ENCODE measurements at regions not wholly inside any gene's neighbourhood (a gene's known extent, or its start where the extent isn't known, plus 50 kb on each side); places are given as distances from the start of the nearest gene placed in this dataset.

DNA sequence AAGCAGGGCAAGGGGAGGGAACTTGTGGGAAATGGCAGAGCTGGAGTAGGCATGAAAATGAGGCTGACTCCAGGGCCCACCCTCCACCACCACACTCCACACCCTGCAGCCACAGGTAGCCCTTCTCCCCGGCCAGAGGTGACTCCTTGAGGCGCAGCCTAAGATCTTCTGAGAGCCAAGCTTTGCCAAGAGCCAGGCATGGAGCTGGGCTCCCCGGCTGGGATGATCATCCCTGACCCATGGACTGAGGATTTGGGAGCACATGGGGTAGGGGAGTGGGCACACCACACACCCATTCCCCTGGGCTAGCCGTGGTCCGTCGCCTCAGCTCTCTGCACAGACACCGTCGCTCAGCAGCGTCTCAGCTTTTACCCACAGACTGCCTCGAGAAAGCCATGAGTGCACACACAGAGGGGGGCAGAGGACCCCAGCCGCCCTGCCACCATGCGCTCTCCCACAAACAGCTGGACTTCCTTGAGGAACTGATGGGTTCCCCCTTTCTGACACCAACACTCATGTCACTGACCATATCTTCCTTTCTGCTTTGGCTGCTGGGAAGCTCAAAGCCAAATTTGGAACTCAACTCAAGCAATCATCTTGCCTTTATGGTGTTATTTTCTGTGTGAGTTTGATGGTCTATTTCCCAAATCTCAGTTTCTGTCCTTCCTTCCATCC lies 123.6 kb upstream of the RUNX3 start:
- no peaks in the 10 kb centered on the region for H3K9me3 ChIP-seq (replicated peaks in 1 of 11)
- H3K4me3 ChIP-seq: no peak overlapping the region
- no peaks in the 10 kb centered on the region for H3K36me3 ChIP-seq
- no peaks in the 10 kb centered on the region; a peak in 1 of 22 replicates for H3K27me3 ChIP-seq
- H3K27ac ChIP-seq: no peak overlapping the region
- peaks cover 0 to 12% (median 0%) of the 10 kb centered on the region in 11 experiments; a peak in 2 of 22 replicates for H4K20me1 ChIP-seq
- no peak overlapping the region for H3K9ac ChIP-seq
- peaks cover 0 to 11% (median 6%) of the 10 kb centered on the region in 10 experiments; a peak in 11 of 20 replicates for H3K4me1 ChIP-seq
- peak overlapping the region in 9 of 11 experiments; percentile 13 to 44 (median 30); a peak in 11 of 22 replicates for H3K4me2 ChIP-seq
- no peak for TF ChIP-seq Cebpa-rat (IDR thresholded peaks at IDR 0.05)

DNA sequence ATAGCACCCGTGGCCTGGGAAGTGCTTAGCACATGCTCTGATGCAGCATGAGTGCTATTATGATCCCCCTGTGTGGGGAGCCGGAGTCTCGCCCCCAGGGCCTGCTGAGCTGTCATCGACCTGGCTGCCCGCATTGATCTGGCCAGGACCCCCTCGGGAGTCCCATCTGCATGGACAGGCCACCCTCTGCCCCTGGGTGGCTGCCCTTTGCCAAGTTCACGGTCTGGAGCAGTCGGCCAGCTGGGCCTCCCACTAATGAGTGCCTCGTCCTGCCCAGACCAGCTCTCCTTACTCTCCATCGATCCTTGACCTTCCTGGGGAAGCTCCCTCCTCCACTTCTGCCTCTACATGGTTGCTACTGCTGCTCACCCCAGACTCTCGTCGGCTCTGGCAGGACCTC lies 121.8 kb upstream of the RUNX3 start:
- Histone ChIP-seq H3K27me3 (no peaks in the 10 kb centered on the region; a peak in 1 of 22 replicates), H3K9me3 (replicated peaks in 1 of 11) (no peaks in the 10 kb centered on the region), H3K4me1 (peaks cover 0 to 12% (median 6%) of the 10 kb centered on the region in 10 experiments; a peak in 11 of 20 replicates), H3K9ac (no peak overlapping the region), H3K36me3 (no peaks in the 10 kb centered on the region), H3K4me2 (no peak overlapping the region), H3K27ac (no peak overlapping the region), H4K20me1 (peaks cover 0 to 13% (median 0%) of the 10 kb centered on the region in 11 experiments; a peak in 2 of 22 replicates), H3K4me3 (no peak overlapping the region)
- no peak for TF ChIP-seq Cebpa-rat (IDR thresholded peaks at IDR 0.05)

DNA sequence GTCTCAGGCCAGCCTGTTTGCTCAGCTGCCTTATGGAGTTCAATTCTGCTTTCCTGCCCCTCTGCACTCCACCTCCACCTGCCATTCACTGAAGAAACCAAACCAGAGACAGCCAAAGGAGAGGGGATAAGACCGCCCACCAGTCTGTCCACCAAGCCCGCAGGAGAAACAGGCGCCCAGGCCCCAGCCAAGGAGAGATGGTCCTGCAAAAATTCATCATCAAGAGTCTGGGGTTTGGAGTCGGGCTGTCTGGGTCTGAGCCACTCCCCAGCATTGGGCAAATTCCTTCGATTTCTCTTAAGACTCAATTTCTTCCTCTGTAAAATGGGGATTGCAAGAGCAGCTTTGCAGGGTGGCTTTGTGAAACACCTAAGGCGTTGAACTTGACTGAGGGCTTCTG lies 121.4 kb upstream of the RUNX3 start:
- H3K9me3 ChIP-seq (replicated peaks in 1 of 11): no peaks in the 10 kb centered on the region
- no peak for TF ChIP-seq Cebpa-rat (IDR thresholded peaks at IDR 0.05)
- H3K36me3 ChIP-seq: no peaks in the 10 kb centered on the region
- no peak overlapping the region for H3K4me3 ChIP-seq
- H3K27me3 ChIP-seq: no peaks in the 10 kb centered on the region; a peak in 1 of 22 replicates
- no peak overlapping the region for H3K27ac ChIP-seq
- H4K20me1 ChIP-seq: peaks cover 0 to 10% (median 0%) of the 10 kb centered on the region in 11 experiments; a peak in 2 of 22 replicates
- no peak overlapping the region for H3K4me2 ChIP-seq
- H3K4me1 ChIP-seq: peaks cover 0 to 16% (median 8%) of the 10 kb centered on the region in 10 experiments; a peak in 13 of 20 replicates
- no peak overlapping the region for H3K9ac ChIP-seq

DNA sequence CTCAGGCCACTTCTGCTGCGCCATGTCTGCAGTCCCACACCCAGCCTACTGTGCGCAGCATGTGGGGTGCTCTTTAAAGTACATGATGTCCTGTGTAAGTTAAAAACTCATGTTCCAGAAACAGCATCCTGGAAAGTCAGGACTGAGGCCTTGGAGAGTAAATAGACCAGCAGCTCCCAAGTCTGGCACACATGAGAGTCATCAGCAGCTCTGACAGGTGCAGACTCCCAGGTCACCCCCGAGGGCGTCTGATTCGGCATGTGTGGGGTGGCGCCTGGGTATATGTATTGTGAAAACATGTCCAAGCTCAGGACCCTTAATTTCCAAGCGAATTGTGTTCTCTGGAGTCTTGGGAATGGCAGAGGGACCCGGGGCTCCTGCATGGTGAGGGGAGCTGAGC lies 120.1 kb upstream of the RUNX3 start:
- H4K20me1 ChIP-seq: peaks cover 0 to 7% (median 0%) of the 10 kb centered on the region in 11 experiments; a peak in 2 of 22 replicates
- H3K27ac ChIP-seq: no peak overlapping the region
- H3K36me3 ChIP-seq: no peaks in the 10 kb centered on the region
- H3K4me2 ChIP-seq: no peak overlapping the region
- H3K9me3 ChIP-seq (replicated peaks in 1 of 11): no peaks in the 10 kb centered on the region
- no peak overlapping the region for H3K4me3 ChIP-seq
- H3K4me1 ChIP-seq: peaks cover 0 to 22% (median 8%) of the 10 kb centered on the region in 10 experiments; a peak in 13 of 20 replicates
- no peak overlapping the region for H3K9ac ChIP-seq
- no peaks in the 10 kb centered on the region; a peak in 1 of 22 replicates for H3K27me3 ChIP-seq
- no peak for TF ChIP-seq Cebpa-rat (IDR thresholded peaks at IDR 0.05)

DNA sequence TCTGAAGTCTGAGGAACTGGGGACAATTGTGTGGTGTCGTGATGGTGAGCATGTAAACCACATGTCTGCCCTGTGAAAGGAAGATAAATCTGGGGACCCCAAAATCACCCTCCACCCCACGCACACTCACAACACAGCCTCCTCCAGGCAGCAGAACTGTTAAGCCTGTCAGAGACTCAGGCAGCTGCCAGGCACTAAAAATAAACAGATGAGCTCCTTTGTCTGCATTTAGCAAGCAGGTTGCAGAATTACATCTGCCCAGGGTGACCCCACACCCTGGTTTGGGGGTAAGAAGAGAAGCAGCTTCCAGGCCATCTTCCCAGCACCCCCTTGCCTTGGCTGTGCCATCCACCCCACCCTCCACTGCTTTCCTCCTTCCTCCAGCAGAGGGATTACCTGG lies 119.1 kb upstream of the RUNX3 start:
- H3K36me3 ChIP-seq: no peaks in the 10 kb centered on the region
- no peak overlapping the region for H3K9ac ChIP-seq
- TF ChIP-seq Cebpa-rat (IDR thresholded peaks at IDR 0.05): no peak
- H3K4me1 ChIP-seq: peaks cover 0 to 22% (median 8%) of the 10 kb centered on the region in 10 experiments; a peak in 13 of 20 replicates
- H3K27me3 ChIP-seq: no peaks in the 10 kb centered on the region; a peak in 1 of 22 replicates
- H3K4me3 ChIP-seq: no peak overlapping the region
- no peak overlapping the region for H3K27ac ChIP-seq
- H3K4me2 ChIP-seq: 0 out of 22 replicates have a peak overlapping the region, but pooled peaks of 1 of the 11 experiments have one; percentile 15
- H3K9me3 ChIP-seq (replicated peaks in 1 of 11): no peaks in the 10 kb centered on the region
- H4K20me1 ChIP-seq: peaks cover 0 to 7% (median 0%) of the 10 kb centered on the region in 11 experiments; a peak in 2 of 22 replicates

DNA sequence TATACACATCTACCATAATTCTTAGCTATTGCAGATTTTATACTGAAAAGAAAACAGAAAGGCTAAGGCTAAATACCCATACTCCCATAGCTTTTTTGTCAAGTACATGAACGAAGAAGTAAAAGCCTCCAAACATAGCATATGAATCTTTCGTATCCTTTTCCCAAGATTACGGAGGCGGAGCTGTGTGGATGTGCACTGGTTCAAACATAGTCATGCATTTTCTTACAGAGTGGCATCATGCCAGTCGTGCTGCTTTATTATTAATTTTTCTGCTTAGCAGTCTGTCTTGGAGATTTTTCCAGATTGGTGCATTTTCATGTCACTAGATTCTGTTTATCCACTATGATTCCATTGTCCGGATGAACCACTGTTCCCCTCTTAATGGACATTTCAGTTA lies 118.7 kb upstream of the RUNX3 start:
- no peaks in the 10 kb centered on the region; a peak in 1 of 22 replicates for H3K27me3 ChIP-seq

DNA sequence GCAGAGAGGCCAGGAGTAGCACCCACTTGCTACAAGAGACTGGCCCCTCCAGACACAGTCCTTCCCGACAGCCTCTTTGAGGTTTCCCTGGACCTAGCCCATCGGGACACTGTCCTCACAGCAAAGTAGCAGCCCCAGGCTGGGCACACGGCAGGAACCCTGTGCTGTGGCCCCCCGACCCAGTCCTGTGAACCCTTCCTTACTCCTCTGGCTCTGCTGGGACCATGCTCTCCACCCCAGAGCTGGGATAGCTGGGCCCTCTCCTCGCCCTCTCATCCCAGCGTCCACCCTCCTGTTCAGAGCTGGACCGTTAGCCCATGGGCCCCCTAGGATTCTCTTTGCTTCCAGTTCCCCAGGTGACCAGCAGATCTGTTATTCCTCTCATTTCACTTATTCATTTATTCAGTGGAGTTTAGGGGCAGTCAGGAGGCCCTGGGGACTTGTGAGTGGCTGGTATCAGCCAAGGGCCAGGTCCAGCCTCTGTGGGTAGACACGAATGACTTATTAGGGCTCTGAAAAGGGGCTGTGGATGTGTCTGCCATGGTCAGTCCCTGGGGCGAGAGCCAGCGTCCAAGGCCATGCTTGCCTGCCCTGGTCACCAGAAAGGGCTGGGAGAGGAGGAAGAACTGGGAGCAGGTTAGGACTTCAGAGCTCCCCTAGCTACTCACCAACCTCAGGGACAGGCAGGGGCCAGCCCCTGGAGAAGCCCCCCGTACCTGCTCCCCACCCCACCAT lies 117.6 kb upstream of the RUNX3 start:
- Histone ChIP-seq H3K27me3 (no peaks in the 10 kb centered on the region), H3K9me3 (replicated peaks in 1 of 11) (peaks cover 0 to 9% (median 6%) of the 10 kb centered on the region in 11 experiments; a peak in 9 of 22 replicates), H3K4me3 (no peak overlapping the region), H3K27ac (no peak overlapping the region), H3K4me1 (peaks cover 0 to 26% (median 7%) of the 10 kb centered on the region in 10 experiments; a peak in 12 of 20 replicates), H3K9ac (no peak overlapping the region), H3K4me2 (no peak overlapping the region), H3K36me3 (no peaks in the 10 kb centered on the region), H4K20me1 (peaks cover 0 to 7% (median 0%) of the 10 kb centered on the region in 11 experiments; a peak in 2 of 22 replicates)
- no peak for TF ChIP-seq Cebpa-rat (IDR thresholded peaks at IDR 0.05)

More for the DNA sequence above, 118.7 kb upstream of the RUNX3 start:
- TF ChIP-seq Cebpa-rat (IDR thresholded peaks at IDR 0.05): no peak
- H3K27ac ChIP-seq: no peak overlapping the region
- no peaks in the 10 kb centered on the region for H3K36me3 ChIP-seq
- peaks cover 0 to 20% (median 5%) of the 10 kb centered on the region in 10 experiments; a peak in 13 of 20 replicates for H3K4me1 ChIP-seq
- H3K4me3 ChIP-seq: no peak overlapping the region
- H3K9me3 ChIP-seq (replicated peaks in 1 of 11): peaks cover 0 to 3% (median under 1%) of the 10 kb centered on the region in 11 experiments; a peak in 5 of 22 replicates
- H4K20me1 ChIP-seq: peaks cover 0 to 7% (median 0%) of the 10 kb centered on the region in 11 experiments; a peak in 2 of 22 replicates
- no peak overlapping the region for H3K9ac ChIP-seq
- H3K4me2 ChIP-seq: no peak overlapping the region

DNA sequence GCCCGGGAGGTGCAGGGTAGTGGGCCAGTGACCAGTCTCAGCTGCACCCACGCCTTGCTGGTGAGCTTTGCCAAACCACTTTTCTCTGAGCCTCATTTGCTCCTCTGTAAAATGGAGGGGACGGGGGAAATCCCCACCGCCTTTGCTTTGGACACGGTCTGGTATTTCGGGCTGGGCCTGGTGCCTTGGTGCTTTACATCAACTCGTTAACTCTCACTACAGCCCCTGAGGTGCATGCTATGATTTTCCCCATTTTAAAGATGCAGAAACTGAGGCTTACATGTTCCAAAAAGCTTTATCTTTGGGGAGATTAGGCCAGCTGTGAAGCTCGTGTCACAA lies 116.1 kb upstream of the RUNX3 start:
- H4K20me1 ChIP-seq: peaks cover 0 to 7% (median 0%) of the 10 kb centered on the region in 11 experiments; a peak in 2 of 22 replicates
- peaks cover 0 to 26% (median 7%) of the 10 kb centered on the region in 10 experiments; a peak in 12 of 20 replicates for H3K4me1 ChIP-seq
- no peaks in the 10 kb centered on the region for H3K27me3 ChIP-seq
- no peaks in the 10 kb centered on the region for H3K36me3 ChIP-seq
- H3K4me2 ChIP-seq: peak overlapping the region in 2 of 11 experiments; percentile 11 to 29; a peak in 2 of 22 replicates
- H3K27ac ChIP-seq: no peak overlapping the region
- H3K9ac ChIP-seq: no peak overlapping the region
- H3K4me3 ChIP-seq: no peak overlapping the region
- no peak for TF ChIP-seq Cebpa-rat (IDR thresholded peaks at IDR 0.05)
- peaks cover 0 to 9% (median 6%) of the 10 kb centered on the region in 11 experiments; a peak in 9 of 22 replicates for H3K9me3 ChIP-seq (replicated peaks in 1 of 11)

All from BLaER1 treated with 17β-estradiol and CSF1 and Interleukin-3, amounts not matched to agents 10 nM and 100 nM (cell line).